ENCODE measurements at regions not wholly inside any gene's neighbourhood (a gene's known extent, or its start where the extent isn't known, plus 50 kb on each side); places are given as distances from the start of the nearest gene placed in this dataset.

DNA sequence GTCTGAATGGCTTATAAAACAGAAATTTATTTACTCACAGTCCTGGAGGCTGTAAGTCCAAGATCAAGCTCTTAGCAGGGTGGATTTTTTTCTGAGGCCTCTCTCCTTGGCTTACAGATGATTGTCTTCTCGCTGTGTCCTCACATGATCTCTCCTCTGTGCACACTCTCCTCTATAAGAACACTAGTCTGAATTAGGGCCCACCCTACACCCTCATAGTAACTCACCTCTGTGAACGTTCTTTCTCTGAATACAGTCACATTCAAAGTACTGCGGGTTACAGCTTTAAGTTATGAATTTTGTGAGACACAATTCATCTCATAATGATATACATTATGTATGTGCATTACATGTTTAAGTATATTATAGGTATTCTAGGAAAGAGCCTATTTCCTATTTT, 135.7 kb upstream of the ATXN7L3B start:
- TF ChIP-seq, protein P1, sequence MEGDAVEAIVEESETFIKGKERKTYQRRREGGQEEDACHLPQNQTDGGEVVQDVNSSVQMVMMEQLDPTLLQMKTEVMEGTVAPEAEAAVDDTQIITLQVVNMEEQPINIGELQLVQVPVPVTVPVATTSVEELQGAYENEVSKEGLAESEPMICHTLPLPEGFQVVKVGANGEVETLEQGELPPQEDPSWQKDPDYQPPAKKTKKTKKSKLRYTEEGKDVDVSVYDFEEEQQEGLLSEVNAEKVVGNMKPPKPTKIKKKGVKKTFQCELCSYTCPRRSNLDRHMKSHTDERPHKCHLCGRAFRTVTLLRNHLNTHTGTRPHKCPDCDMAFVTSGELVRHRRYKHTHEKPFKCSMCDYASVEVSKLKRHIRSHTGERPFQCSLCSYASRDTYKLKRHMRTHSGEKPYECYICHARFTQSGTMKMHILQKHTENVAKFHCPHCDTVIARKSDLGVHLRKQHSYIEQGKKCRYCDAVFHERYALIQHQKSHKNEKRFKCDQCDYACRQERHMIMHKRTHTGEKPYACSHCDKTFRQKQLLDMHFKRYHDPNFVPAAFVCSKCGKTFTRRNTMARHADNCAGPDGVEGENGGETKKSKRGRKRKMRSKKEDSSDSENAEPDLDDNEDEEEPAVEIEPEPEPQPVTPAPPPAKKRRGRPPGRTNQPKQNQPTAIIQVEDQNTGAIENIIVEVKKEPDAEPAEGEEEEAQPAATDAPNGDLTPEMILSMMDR (IDR thresholded peaks at IDR 0.05) = no peak
- no peak for TF ChIP-seq POLR2A (IDR thresholded peaks at IDR 0.05)
